HL-60 (cell line): ENCODE measurements at regions not wholly inside any gene's neighbourhood (a gene's known extent, or its start where the extent isn't known, plus 50 kb on each side); places are given as distances from the start of the nearest gene placed in this dataset.

Experiments used
- DNase-seq, 2 experiments: peaks; one replicate each; pipeline ENCODE4 v3.0.0-alpha.2; 2010 to 2020; ENCODE audit warnings: low read depth in 1 of 2, low spot score in 1 of 2
- H3K27ac ChIP-seq: fragments of 250-450 bp; sonication (Bioruptor Pico); replicated peaks from 2 replicates; pipeline ENCODE4 v1.5.1; 2020; ENCODE audit warnings: mild to moderate bottlenecking, moderate library complexity
- H3K27me3 ChIP-seq: fragments of 250-450 bp; sonication (Bioruptor Pico); 2 replicates; pipeline ENCODE4 v1.5.1; 2021; ENCODE audit warnings: mild to moderate bottlenecking, moderate library complexity; ENCODE audit not compliant: insufficient read depth, poor library complexity, severe bottlenecking
- H3K4me3 ChIP-seq: replicated peaks from 2 replicates; pipeline ENCODE4 v1.5.1; 2011; ENCODE audit warnings: mild to moderate bottlenecking, control low read depth, low read length; ENCODE audit not compliant: insufficient read depth
- CTCF ChIP-seq: IDR thresholded peaks from one replicate; pipeline ENCODE4 v1.5.1; 2011; ENCODE audit warnings: low read length, control low read depth, inconsistent platforms; ENCODE audit not compliant: insufficient read depth
- GABPA ChIP-seq: IDR thresholded peaks from 2 replicates; pipeline ENCODE4 v1.6.1; 2012; ENCODE audit warnings: low read depth
- POLR2AphosphoS5 ChIP-seq: IDR thresholded peaks from 2 replicates; pipeline ENCODE4 v1.6.1; 2012; ENCODE audit warnings: low read depth
- SPI1 ChIP-seq: IDR thresholded peaks from 2 replicates; pipeline ENCODE4 v1.6.1; 2012; ENCODE audit warnings: low read depth, mild to moderate bottlenecking, borderline replicate concordance
- TF ChIP-seq, protein P1 (sequence below): IDR thresholded peaks from 2 replicates; pipeline ENCODE4 v1.6.1; 2012; ENCODE audit warnings: low read depth; ENCODE audit not compliant: insufficient replicate concordance

DNA sequence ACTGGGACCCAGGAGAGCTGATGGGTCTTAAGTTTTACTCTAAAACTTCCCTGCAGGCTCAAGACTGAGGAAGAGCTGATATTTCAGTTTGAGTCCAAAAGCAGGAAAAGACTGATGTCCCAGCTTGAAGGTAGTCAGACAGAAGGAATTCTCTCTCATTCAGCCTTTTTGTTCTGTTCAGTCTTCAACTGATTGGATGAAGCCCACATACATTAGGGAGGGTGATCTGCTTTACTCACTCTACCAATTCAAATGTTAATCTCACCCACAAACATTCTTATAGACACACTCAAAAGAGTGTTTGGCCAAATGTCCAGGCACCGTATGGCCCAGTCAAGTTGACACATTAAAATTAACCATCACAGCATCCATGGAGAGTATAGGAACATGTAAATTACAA lies 173.5 kb downstream of the KCNRG start:
- H3K27me3 ChIP-seq: no peaks in the 10 kb centered on the region
- no peak for DNase-seq
- H3K4me3 ChIP-seq: no peak overlapping the region
- no peak overlapping the region for H3K27ac ChIP-seq
- TF ChIP-seq POLR2AphosphoS5 (no peak), SPI1 (no peak), CTCF (no peak), GABPA (no peak)
- TF ChIP-seq, protein P1, sequence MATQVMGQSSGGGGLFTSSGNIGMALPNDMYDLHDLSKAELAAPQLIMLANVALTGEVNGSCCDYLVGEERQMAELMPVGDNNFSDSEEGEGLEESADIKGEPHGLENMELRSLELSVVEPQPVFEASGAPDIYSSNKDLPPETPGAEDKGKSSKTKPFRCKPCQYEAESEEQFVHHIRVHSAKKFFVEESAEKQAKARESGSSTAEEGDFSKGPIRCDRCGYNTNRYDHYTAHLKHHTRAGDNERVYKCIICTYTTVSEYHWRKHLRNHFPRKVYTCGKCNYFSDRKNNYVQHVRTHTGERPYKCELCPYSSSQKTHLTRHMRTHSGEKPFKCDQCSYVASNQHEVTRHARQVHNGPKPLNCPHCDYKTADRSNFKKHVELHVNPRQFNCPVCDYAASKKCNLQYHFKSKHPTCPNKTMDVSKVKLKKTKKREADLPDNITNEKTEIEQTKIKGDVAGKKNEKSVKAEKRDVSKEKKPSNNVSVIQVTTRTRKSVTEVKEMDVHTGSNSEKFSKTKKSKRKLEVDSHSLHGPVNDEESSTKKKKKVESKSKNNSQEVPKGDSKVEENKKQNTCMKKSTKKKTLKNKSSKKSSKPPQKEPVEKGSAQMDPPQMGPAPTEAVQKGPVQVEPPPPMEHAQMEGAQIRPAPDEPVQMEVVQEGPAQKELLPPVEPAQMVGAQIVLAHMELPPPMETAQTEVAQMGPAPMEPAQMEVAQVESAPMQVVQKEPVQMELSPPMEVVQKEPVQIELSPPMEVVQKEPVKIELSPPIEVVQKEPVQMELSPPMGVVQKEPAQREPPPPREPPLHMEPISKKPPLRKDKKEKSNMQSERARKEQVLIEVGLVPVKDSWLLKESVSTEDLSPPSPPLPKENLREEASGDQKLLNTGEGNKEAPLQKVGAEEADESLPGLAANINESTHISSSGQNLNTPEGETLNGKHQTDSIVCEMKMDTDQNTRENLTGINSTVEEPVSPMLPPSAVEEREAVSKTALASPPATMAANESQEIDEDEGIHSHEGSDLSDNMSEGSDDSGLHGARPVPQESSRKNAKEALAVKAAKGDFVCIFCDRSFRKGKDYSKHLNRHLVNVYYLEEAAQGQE: no peak

GRCh38 chr13:50189450-50189849 lies 174.2 kb downstream of the KCNRG start:
- DNase-seq: no peak
- TF ChIP-seq, protein P1: no peak
- TF ChIP-seq SPI1 (no peak), GABPA (no peak), POLR2AphosphoS5 (no peak), CTCF (no peak)
- no peak overlapping the region for H3K27ac ChIP-seq
- H3K27me3 ChIP-seq: no peaks in the 10 kb centered on the region
- H3K4me3 ChIP-seq: no peak overlapping the region

GRCh38 chr13:50191004-50191403 lies 175.8 kb downstream of the KCNRG start:
- H3K27me3 ChIP-seq: no peaks in the 10 kb centered on the region
- H3K4me3 ChIP-seq: no peak overlapping the region
- H3K27ac ChIP-seq: no peak overlapping the region
- TF ChIP-seq POLR2AphosphoS5: no peak
- no peak for TF ChIP-seq SPI1
- no peak for TF ChIP-seq GABPA
- TF ChIP-seq, protein P1: no peak
- no peak for TF ChIP-seq CTCF
- DNase-seq: no peak
